Liver (tissue), 3 donors: ENCODE measurements at regions not wholly inside any gene's neighbourhood (a gene's known extent, or its start where the extent isn't known, plus 50 kb on each side); places are given as distances from the start of the nearest gene placed in this dataset.

Experiments
- ATF3 ChIP-seq: IDR thresholded peaks from 2 replicates; pipeline ENCODE4 v1.6.1; 2016; ENCODE audit warnings: antibody characterized with exemption
- CTCF ChIP-seq: fragments of 150-350 bp; IDR thresholded peaks from 2 replicates; pipeline ENCODE4 v1.5.1; 2017; ENCODE audit warnings: improper control_type of control experiment, low read depth, low read length; ENCODE audit not compliant: missing input control
- EGR1 ChIP-seq, 2 donors: IDR thresholded peaks; 2 replicates each; pipeline ENCODE4 v1.6.1; 2016 to 2018; ENCODE audit warnings: antibody characterized with exemption in 2 of 2, low read depth in 2 of 2
- GABPA ChIP-seq, 2 donors: IDR thresholded peaks in 1 of 2; conservative IDR thresholded peaks in 1 of 2; 2 replicates each; pipeline ENCODE4 v1.6.1; 2016; ENCODE audit warnings: antibody characterized with exemption in 2 of 2, mild to moderate bottlenecking in 1 of 2, moderate library complexity in 1 of 2
- HNF4A ChIP-seq, 2 donors: conservative IDR thresholded peaks; 2 replicates each; pipeline ENCODE4 v1.6.1; 2016; ENCODE audit warnings: antibody characterized with exemption in 2 of 2, mild to moderate bottlenecking in 2 of 2
- JUND ChIP-seq, 2 donors: IDR thresholded peaks; 2 replicates each; pipeline ENCODE4 v1.6.1; 2016; ENCODE audit warnings: antibody characterized with exemption in 2 of 2
- MAX ChIP-seq: IDR thresholded peaks from 2 replicates; pipeline ENCODE4 v1.6.1; 2016; ENCODE audit warnings: antibody characterized with exemption
- NR2F2 ChIP-seq: IDR thresholded peaks from 2 replicates; pipeline ENCODE4 v1.6.1; 2016; ENCODE audit warnings: antibody characterized with exemption
- RAD21 ChIP-seq, 2 donors: IDR thresholded peaks; 2 replicates each; pipeline ENCODE4 v1.6.1; 2016; ENCODE audit warnings: antibody characterized with exemption in 2 of 2, mild to moderate bottlenecking in 2 of 2
- REST ChIP-seq: IDR thresholded peaks from 2 replicates; pipeline ENCODE4 v1.6.1; 2016; ENCODE audit warnings: antibody characterized with exemption, mild to moderate bottlenecking
- TAF1 ChIP-seq: conservative IDR thresholded peaks from 2 replicates; pipeline ENCODE4 v1.6.1; 2016; ENCODE audit warnings: antibody characterized with exemption, mild to moderate bottlenecking
- donor health status: healthy.
- donor health status: healthy.

GRCh38 chr12:17283563-17283962 is 677.6 kb upstream of the LMO3 start:
- TF ChIP-seq CTCF (no peak), NR2F2 (no peak), ATF3 (no peak), JUND (IDR thresholded peaks at IDR 0.05) (no peak), GABPA (IDR thresholded peaks at IDR 0.05 in 1 of 2, conservative IDR thresholded peaks at IDR 0.05 in 1 of 2) (no peak), TAF1 (no peak), EGR1 (IDR thresholded peaks at IDR 0.05; ENCODE audit: low read depth in 2 of 2) (no peak), MAX (no peak), REST (no peak), HNF4A (conservative IDR thresholded peaks at IDR 0.05) (no peak), RAD21 (IDR thresholded peaks at IDR 0.05) (no peak)
